Stomach smooth muscle (tissue), 2 donors: ENCODE measurements at regions not wholly inside any gene's neighbourhood (a gene's known extent, or its start where the extent isn't known, plus 50 kb on each side); places are given as distances from the start of the nearest gene placed in this dataset.

Source experiments
- H3K27ac ChIP-seq: one replicate; pipeline ENCODE4 v1.7.0; 2013; ENCODE audit warnings: mild to moderate bottlenecking, low read length, inconsistent platforms
- H3K27me3 ChIP-seq, 2 donors: one replicate each; pipeline ENCODE4 v1.7.0; 2013; ENCODE audit warnings: low read length in 2 of 2; ENCODE audit not compliant: insufficient read depth in 2 of 2, control insufficient read depth in 1 of 2
- H3K36me3 ChIP-seq, 2 donors: one replicate each; pipeline ENCODE4 v1.7.0; 2013; ENCODE audit warnings: low read length in 2 of 2; ENCODE audit not compliant: control insufficient read depth in 2 of 2, insufficient read depth in 2 of 2
- H3K4me1 ChIP-seq: one replicate; pipeline ENCODE4 v1.7.0; 2013; ENCODE audit warnings: low read length; ENCODE audit not compliant: control insufficient read depth, insufficient read depth
- H3K4me3 ChIP-seq, 2 donors: one replicate each; pipeline ENCODE4 v1.7.0; 2013; ENCODE audit warnings: low read length in 2 of 2
- H3K9ac ChIP-seq, 2 donors: one replicate each; pipeline ENCODE4 v1.7.0; 2013; ENCODE audit warnings: low read length in 2 of 2, mild to moderate bottlenecking in 1 of 2
- H3K9me3 ChIP-seq, 2 donors: one replicate each; pipeline ENCODE4 v1.7.0; 2013; ENCODE audit warnings: low read length in 2 of 2; ENCODE audit not compliant: control insufficient read depth in 2 of 2
- donor health status: healthy.
- donor health status: Pancreatic carcinoma.

- H3K36me3 ChIP-seq, result no peaks in the 10 kb centered on the region
- no peak overlapping the region for H3K4me3 ChIP-seq
- H3K27me3 ChIP-seq, result no peaks in the 10 kb centered on the region
- no peak overlapping the region for H3K27ac ChIP-seq
- H3K4me1 ChIP-seq, result no peaks in the 10 kb centered on the region
- H3K9me3 ChIP-seq, result no peaks in the 10 kb centered on the region
- no peak overlapping the region for H3K9ac ChIP-seq
Observed at GRCh38 chr6:133693565-133693964, 195.3 kb upstream of the TCF21 start.

DNA sequence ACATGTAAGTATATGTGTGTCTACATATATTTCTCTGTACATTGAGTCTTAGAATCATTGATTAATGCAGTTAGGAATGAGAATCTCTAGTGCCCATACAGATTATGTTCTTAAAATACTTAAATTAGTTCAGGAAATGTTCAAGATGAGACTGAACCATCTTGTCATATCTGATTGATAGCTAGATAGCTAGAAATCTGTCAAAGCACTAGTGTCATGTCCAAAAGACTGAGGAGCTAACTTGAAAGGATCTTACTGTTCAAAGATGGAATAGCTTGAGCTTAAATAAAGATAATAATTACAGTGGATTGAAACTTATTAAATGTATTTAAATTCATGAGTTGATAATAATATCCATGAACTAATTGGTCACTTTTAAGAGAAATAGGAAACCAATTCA is 191.7 kb upstream of the TCF21 start:
- no peaks in the 10 kb centered on the region for H3K27me3 ChIP-seq
- H3K36me3 ChIP-seq, result no peaks in the 10 kb centered on the region
- no peak overlapping the region for H3K27ac ChIP-seq
- no peaks in the 10 kb centered on the region for H3K9me3 ChIP-seq
- no peak overlapping the region for H3K4me3 ChIP-seq
- no peak overlapping the region for H3K9ac ChIP-seq
- no peaks in the 10 kb centered on the region for H3K4me1 ChIP-seq

DNA sequence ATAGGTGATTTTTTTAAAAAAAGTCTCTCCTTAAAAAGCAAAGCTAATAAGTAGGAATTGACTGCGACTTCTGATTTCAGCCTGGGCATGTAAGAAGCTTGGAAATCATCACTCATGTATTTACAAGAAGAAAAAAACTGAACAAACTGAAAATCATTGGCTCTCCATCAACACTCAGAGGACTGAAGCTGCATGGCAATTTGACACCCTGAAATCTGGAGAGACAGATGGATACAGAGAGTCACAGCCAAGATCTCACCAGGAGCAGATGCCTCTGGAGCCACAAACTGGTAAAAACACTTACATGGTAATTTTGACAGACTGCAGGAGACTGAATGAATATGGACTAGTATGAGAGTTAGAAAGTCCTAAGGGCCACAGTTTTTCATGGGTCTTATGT is 191.2 kb upstream of the TCF21 start:
- H3K4me1 ChIP-seq, result no peaks in the 10 kb centered on the region
- no peaks in the 10 kb centered on the region for H3K9me3 ChIP-seq
- no peaks in the 10 kb centered on the region for H3K36me3 ChIP-seq
- no peaks in the 10 kb centered on the region for H3K27me3 ChIP-seq
- no peak overlapping the region for H3K9ac ChIP-seq
- no peak overlapping the region for H3K4me3 ChIP-seq
- H3K27ac ChIP-seq, result no peak overlapping the region

GRCh38 chr6:133698272-133698671 is 190.6 kb upstream of the TCF21 start:
- Histone ChIP-seq H3K9me3 (no peaks in the 10 kb centered on the region), H3K27me3 (no peaks in the 10 kb centered on the region), H3K36me3 (no peaks in the 10 kb centered on the region), H3K4me1 (no peaks in the 10 kb centered on the region), H3K9ac (no peak overlapping the region), H3K27ac (no peak overlapping the region), H3K4me3 (no peak overlapping the region)

GRCh38 chr6:133699741-133700385 is 189.1 kb upstream of the TCF21 start:
- Histone ChIP-seq H3K9ac (no peak overlapping the region), H3K27me3 (no peaks in the 10 kb centered on the region)

GRCh38 chr6:133701633-133702331 is 187.1 kb upstream of the TCF21 start:
- no peaks in the 10 kb centered on the region for H3K9me3 ChIP-seq
- no peak overlapping the region for H3K9ac ChIP-seq
- H3K4me3 ChIP-seq, result no peak overlapping the region
- H3K27me3 ChIP-seq, result no peaks in the 10 kb centered on the region
- H3K36me3 ChIP-seq, result no peaks in the 10 kb centered on the region
- H3K4me1 ChIP-seq, result no peaks in the 10 kb centered on the region
- no peak overlapping the region for H3K27ac ChIP-seq

More at GRCh38 chr6:133699741-133700385, 189.1 kb upstream of the TCF21 start:
- no peaks in the 10 kb centered on the region for H3K4me1 ChIP-seq
- no peaks in the 10 kb centered on the region for H3K36me3 ChIP-seq
- H3K4me3 ChIP-seq, result no peak overlapping the region
- H3K27ac ChIP-seq, result no peak overlapping the region
- H3K9me3 ChIP-seq, result no peaks in the 10 kb centered on the region

- no peak overlapping the region for H3K27ac ChIP-seq
- H3K4me3 ChIP-seq, result no peak overlapping the region
- H3K36me3 ChIP-seq, result no peaks in the 10 kb centered on the region
- H3K4me1 ChIP-seq, result no peaks in the 10 kb centered on the region
- no peak overlapping the region for H3K9ac ChIP-seq
- H3K9me3 ChIP-seq, result no peaks in the 10 kb centered on the region
- no peaks in the 10 kb centered on the region for H3K27me3 ChIP-seq
Observed at GRCh38 chr6:133704371-133704770, 184.5 kb upstream of the TCF21 start.

- no peak overlapping the region for H3K4me3 ChIP-seq
- no peaks in the 10 kb centered on the region for H3K36me3 ChIP-seq
- H3K9me3 ChIP-seq, result no peaks in the 10 kb centered on the region
- no peak overlapping the region for H3K9ac ChIP-seq
- H3K27me3 ChIP-seq, result no peaks in the 10 kb centered on the region
- H3K4me1 ChIP-seq, result no peaks in the 10 kb centered on the region
- H3K27ac ChIP-seq, result no peak overlapping the region
Observed at GRCh38 chr6:133705066-133705465, 183.8 kb upstream of the TCF21 start.

GRCh38 chr6:133705731-133706130 is 183.2 kb upstream of the TCF21 start:
- Histone ChIP-seq H3K4me3 (no peak overlapping the region), H3K27ac (no peak overlapping the region), H3K9me3 (no peaks in the 10 kb centered on the region), H3K4me1 (no peaks in the 10 kb centered on the region), H3K9ac (no peak overlapping the region), H3K36me3 (no peaks in the 10 kb centered on the region), H3K27me3 (no peaks in the 10 kb centered on the region)

DNA sequence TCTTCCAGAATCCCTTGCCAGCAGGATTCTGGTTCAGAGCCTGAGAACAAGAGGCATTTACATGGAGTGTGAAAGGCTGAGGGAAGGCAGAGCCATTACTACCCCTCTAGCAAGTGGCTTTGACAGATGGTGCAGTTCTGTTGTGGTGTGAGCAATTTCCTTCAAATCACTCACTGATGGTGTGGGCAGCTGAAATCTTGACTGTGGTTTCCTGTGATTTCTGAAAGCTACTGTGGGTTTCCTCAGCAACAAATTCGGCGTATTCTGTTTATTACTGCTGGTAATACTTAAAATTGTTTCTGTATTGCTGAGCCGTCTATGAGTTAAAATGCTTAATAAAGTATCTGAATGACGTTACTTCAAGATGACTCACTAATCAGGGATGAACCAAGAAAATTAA is 181.5 kb upstream of the TCF21 start:
- no peak overlapping the region for H3K27ac ChIP-seq
- no peak overlapping the region for H3K4me3 ChIP-seq
- H3K27me3 ChIP-seq, result no peaks in the 10 kb centered on the region
- no peaks in the 10 kb centered on the region for H3K9me3 ChIP-seq
- H3K36me3 ChIP-seq, result no peaks in the 10 kb centered on the region
- no peak overlapping the region for H3K9ac ChIP-seq
- H3K4me1 ChIP-seq, result no peaks in the 10 kb centered on the region

DNA sequence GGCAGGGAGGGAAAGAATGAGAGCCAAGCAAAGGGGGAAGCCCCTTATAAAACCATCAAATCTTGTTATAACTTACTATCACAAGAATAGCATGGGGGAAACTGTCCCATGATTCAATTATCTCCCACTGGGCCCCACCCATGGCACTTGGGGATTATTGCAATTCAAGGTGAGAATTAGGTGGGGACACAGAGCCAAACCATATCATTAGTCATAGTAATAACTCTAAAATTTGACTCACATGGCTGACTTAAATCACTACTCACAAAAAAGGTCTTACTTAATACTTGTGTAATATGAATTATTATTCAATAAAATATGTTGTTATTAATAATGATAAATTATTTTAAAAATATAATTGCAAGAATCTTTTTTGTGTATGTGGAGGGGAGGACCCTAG is 178.1 kb upstream of the TCF21 start:
- H3K27ac ChIP-seq, result no peak overlapping the region
- no peak overlapping the region for H3K4me3 ChIP-seq
- no peaks in the 10 kb centered on the region for H3K27me3 ChIP-seq
- H3K4me1 ChIP-seq, result no peaks in the 10 kb centered on the region
- H3K9ac ChIP-seq, result no peak overlapping the region
- no peaks in the 10 kb centered on the region for H3K9me3 ChIP-seq
- no peaks in the 10 kb centered on the region for H3K36me3 ChIP-seq
